IMR-90 (cell line): ENCODE measurements at regions not wholly inside any gene's neighbourhood (a gene's known extent, or its start where the extent isn't known, plus 50 kb on each side); places are given as distances from the start of the nearest gene placed in this dataset.

Source experiments
- ATAC-seq: fragments of 200-7000 bp; cut with Tn5 transposase; 2 replicates; pipeline ENCODE4 v1.9.1; 2020; ENCODE audit warnings: low read depth, mild to moderate bottlenecking, moderate library complexity
- BruUV-seq: library from RNA; stranded (reverse); fragments of 400-500 nt; replicated peaks from 2 replicates; lab custom pipeline; 2021; lab: Mats Ljungman, UMichigan
- CTCF ChIA-PET: fragments of 300-600 bp; formaldehyde crosslinking; extraction: SDS; loops from one replicate; lab custom pipeline; 2021; ENCODE audit warnings: antibody characterized with exemption; lab: Yijun Ruan, JAX
- POLR2A ChIA-PET: fragments of 300-600 bp; sonication (Branson Sonifier 250); formaldehyde crosslinking; loops from one replicate; lab custom pipeline; 2022; ENCODE audit warnings: antibody characterized with exemption; ENCODE audit not compliant: unreplicated experiment; lab: Charles Lee
- DNase-seq: peaks from one replicate; pipeline ENCODE4 v3.0.0; 2013
- H2AFZ ChIP-seq: replicated peaks from 2 replicates; pipeline ENCODE3; 2013; ENCODE audit warnings: low read length, mild to moderate bottlenecking; ENCODE audit not compliant: poor library complexity
- H2AK5ac ChIP-seq: 2 replicates; pipeline ENCODE4 v1.6.1; 2013; ENCODE audit warnings: low read depth, low read length, inconsistent platforms
- H2AK9ac ChIP-seq: replicated peaks from 2 replicates; pipeline ENCODE3; 2013; ENCODE audit warnings: mild to moderate bottlenecking, low read depth, low read length, moderate library complexity; ENCODE audit not compliant: poor library complexity
- H2BK120ac ChIP-seq: 2 replicates; pipeline ENCODE4 v1.6.1; 2013; ENCODE audit warnings: low read depth, low read length, inconsistent platforms
- H2BK15ac ChIP-seq: 3 replicates; pipeline ENCODE4 v1.6.1; 2013; ENCODE audit warnings: low read depth, low read length, inconsistent platforms
- H2BK20ac ChIP-seq: 2 replicates; pipeline ENCODE4 v1.6.1; 2013; ENCODE audit warnings: low read depth, mild to moderate bottlenecking, inconsistent platforms, low read length, moderate library complexity
- H2BK5ac ChIP-seq: 2 replicates; pipeline ENCODE4 v1.6.1; 2013; ENCODE audit warnings: mild to moderate bottlenecking, low read depth, low read length, inconsistent platforms; ENCODE audit not compliant: poor library complexity, severe bottlenecking
- H3K14ac ChIP-seq: replicated peaks from 2 replicates; pipeline ENCODE4 v1.6.1; 2013; ENCODE audit warnings: low read depth, low read length, inconsistent platforms
- H3K18ac ChIP-seq: 2 replicates; pipeline ENCODE4 v1.6.1; 2013; ENCODE audit warnings: low read depth, low read length, control low read depth
- H3K23ac ChIP-seq: 2 replicates; pipeline ENCODE4 v1.6.1; 2013; ENCODE audit warnings: low read depth, low read length, inconsistent platforms
- H3K27ac ChIP-seq: 2 replicates; pipeline ENCODE4 v1.5.1; 2013; ENCODE audit warnings: mild to moderate bottlenecking, control low read depth, low read length; ENCODE audit not compliant: insufficient read depth
- H3K27me3 ChIP-seq: 2 replicates; pipeline ENCODE4 v1.6.1; 2013; ENCODE audit warnings: low read length; ENCODE audit not compliant: control insufficient read depth, insufficient read depth
- H3K36me3 ChIP-seq: 2 replicates; pipeline ENCODE4 v1.6.1; 2013; ENCODE audit warnings: low read length, mixed read lengths; ENCODE audit not compliant: control insufficient read depth, insufficient read depth
- H3K4ac ChIP-seq: 2 replicates; pipeline ENCODE4 v1.6.1; 2013; ENCODE audit warnings: low read depth, low read length, inconsistent platforms
- H3K4me1 ChIP-seq: 2 replicates; pipeline ENCODE4 v1.6.1; 2013; ENCODE audit warnings: low read length, mixed read lengths; ENCODE audit not compliant: control insufficient read depth, insufficient read depth
- H3K4me2 ChIP-seq: 2 replicates; pipeline ENCODE4 v1.6.1; 2013; ENCODE audit warnings: low read depth, mild to moderate bottlenecking, control low read depth, low read length, moderate library complexity
- H3K4me3 ChIP-seq: 2 replicates; pipeline ENCODE4 v1.5.1; 2013; ENCODE audit warnings: low read depth, mild to moderate bottlenecking, control low read depth, low read length, moderate library complexity; ENCODE audit not compliant: insufficient read depth
- H3K56ac ChIP-seq: 2 replicates; pipeline ENCODE4 v1.6.1; 2013; ENCODE audit warnings: low read length, inconsistent platforms; ENCODE audit not compliant: insufficient read depth; ENCODE audit errors: extremely low read depth
- H3K79me1 ChIP-seq, 2 experiments: 2 replicates each; pipeline ENCODE4 v1.6.1; 2013; ENCODE audit warnings: low read length in 2 of 2, inconsistent platforms in 1 of 2, low read depth in 1 of 2
- H3K9ac ChIP-seq: 2 replicates; pipeline ENCODE4 v1.6.1; 2013; ENCODE audit warnings: low read depth, low read length, control low read depth
- H3K9me1 ChIP-seq: 2 replicates; pipeline ENCODE4 v1.6.1; 2013; ENCODE audit warnings: low read length, inconsistent platforms; ENCODE audit not compliant: insufficient read depth
- H3K9me3 ChIP-seq: 2 replicates; pipeline ENCODE4 v1.6.1; 2013; ENCODE audit warnings: low read length; ENCODE audit not compliant: control insufficient read depth, insufficient read depth
- H4K20me1 ChIP-seq: 2 replicates; pipeline ENCODE4 v1.6.1; 2013; ENCODE audit warnings: low read length, inconsistent platforms; ENCODE audit not compliant: insufficient read depth
- H4K5ac ChIP-seq: 2 replicates; pipeline ENCODE4 v1.6.1; 2013; ENCODE audit warnings: mild to moderate bottlenecking, low read depth, low read length, control low read depth
- H4K8ac ChIP-seq, 2 experiments: 2 replicates each; pipeline ENCODE4 v1.6.1; 2013; ENCODE audit warnings: low read depth in 2 of 2, low read length in 2 of 2, control low read depth in 1 of 2, inconsistent platforms in 1 of 2
- H4K91ac ChIP-seq: 2 replicates; pipeline ENCODE4 v1.6.1; 2013; ENCODE audit warnings: low read depth, low read length, inconsistent platforms; ENCODE audit not compliant: insufficient read depth
- CEBPB ChIP-seq: IDR thresholded peaks from 2 replicates; pipeline ENCODE4 v1.6.1; 2012; ENCODE audit warnings: low read depth, low read length, improper control_type of control experiment
- CHD1 ChIP-seq: IDR thresholded peaks from 2 replicates; pipeline ENCODE4 v1.6.1; 2012; ENCODE audit warnings: low read depth, low read length, improper control_type of control experiment
- FOS ChIP-seq: fragments of 150-350 bp; IDR thresholded peaks from 2 replicates; pipeline ENCODE4 v1.6.1; 2016; ENCODE audit warnings: low read depth, low read length
- WGBS, 2 experiments: methylation state at CpG; one replicate each; pipeline versions ENCODE4 v1.1.5 to v1.1.7; 2013; ENCODE audit warnings: missing lambda C conversion rate in 2 of 2; ENCODE audit not compliant: insufficient read length in 1 of 2; ENCODE audit errors: extremely low coverage in 2 of 2; 5-methylcytosine and 5-hydroxymethylcytosine counted together
- dilution Hi-C: fragments of 300-500 bp; cut with HindIII; formaldehyde crosslinking; loops from one replicate; pipeline ENCODE4 v1.14.3; 2018; ENCODE audit warnings: low sequenced_read_pairs; ENCODE audit not compliant: unreplicated experiment
- in situ Hi-C: fragments of 300-500 bp; cut with MboI; formaldehyde crosslinking; loops from 3 replicates; pipeline ENCODE4 v1.14.3; 2019; ENCODE audit warnings: low sequenced_read_pairs, inconsistent platforms, mixed read lengths
- intact Hi-C: fragments of 100-400 bp; cut with micrococcal nuclease; formaldehyde crosslinking; loops from 2 replicates; pipeline ENCODE4 v1.10.0; 2022

- Histone ChIP-seq H4K8ac (no peak overlapping the region), H2BK15ac (no peak overlapping the region), H2BK20ac (no peak overlapping the region), H3K4me1 (no peaks in the 10 kb centered on the region), H3K14ac (no peak overlapping the region), H3K27me3 (peaks cover 28% of the 10 kb centered on the region; the same call in 1 of the 2 replicates), H3K4me3 (no peak overlapping the region), H2BK5ac (no peak overlapping the region), H3K9ac (no peak overlapping the region), H3K79me1 (no peaks in the 10 kb centered on the region), H3K9me3 (peaks cover 3% of the 10 kb centered on the region; the same call in 1 of the 2 replicates), H3K4ac (no peak overlapping the region), H4K5ac (no peak overlapping the region), H3K9me1 (no peaks in the 10 kb centered on the region), H3K4me2 (no peak overlapping the region), H4K20me1 (no peaks in the 10 kb centered on the region), H4K91ac (no peak overlapping the region), H3K23ac (no peak overlapping the region), H2BK120ac (no peak overlapping the region), H3K56ac (no peak overlapping the region), H3K36me3 (no peaks in the 10 kb centered on the region), H3K27ac (no peak overlapping the region), H2AK9ac (no peak overlapping the region), H2AFZ (no peak overlapping the region), H2AK5ac (no peak overlapping the region), H3K18ac (no peak overlapping the region)
- intact Hi-C loops: no loop called here
- dilution Hi-C loops: no loop called here
- ATAC-seq (no peak), DNase-seq (no peak)
- WGBS, 2 experiments: 90% methylated on average over 6 of the region's 10 CpGs; no CpG with 5 or more reads in 1 of the 2 experiments
- no TSS peak for BruUV-seq
- in situ Hi-C loops: no loop called here
- ChIA-PET CTCF (no interaction called here), POLR2A (no interaction called here)
- no peak for TF ChIP-seq CHD1
- TF ChIP-seq FOS: no peak
- TF ChIP-seq CEBPB: no peak
Observed at GRCh38 chr1:229101011-229101871, 169.7 kb upstream of the RAB4A start.
